KMS-11 (cell line): ENCODE measurements at regions not wholly inside any gene's neighbourhood (a gene's known extent, or its start where the extent isn't known, plus 50 kb on each side); places are given as distances from the start of the nearest gene placed in this dataset.
"Not testable (repeated sequence)": the region's sequence is repeated elsewhere in the genome, so short reads cannot be mapped to it uniquely, and the experiment has no call there.

Experiments
- H2AFZ ChIP-seq: fragments of 200-600 bp; sonication (generic); 2 replicates; pipeline ENCODE4 v1.6.1; 2016; ENCODE audit warnings: antibody characterized with exemption, mixed run types, low read depth
- H3K27ac ChIP-seq: fragments of 200-600 bp; sonication (generic); 2 replicates; pipeline ENCODE4 v1.6.1; 2016; ENCODE audit warnings: mild to moderate bottlenecking, mixed run types
- H3K27me3 ChIP-seq: fragments of 200-600 bp; sonication (generic); 2 replicates; pipeline ENCODE4 v1.6.1; 2017; ENCODE audit warnings: mild to moderate bottlenecking, low read depth, mixed run types, moderate library complexity; ENCODE audit not compliant: insufficient read depth
- H3K36me3 ChIP-seq: fragments of 200-600 bp; sonication (generic); 2 replicates; pipeline ENCODE4 v1.6.1; 2017; ENCODE audit warnings: mild to moderate bottlenecking, mixed run types; ENCODE audit not compliant: insufficient read depth
- H3K4me1 ChIP-seq: fragments of 200-600 bp; sonication (generic); 2 replicates; pipeline ENCODE4 v1.6.1; 2016; ENCODE audit warnings: mild to moderate bottlenecking, low read depth, mixed run types; ENCODE audit not compliant: poor library complexity, severe bottlenecking
- H3K4me2 ChIP-seq: fragments of 200-600 bp; sonication (generic); 2 replicates; pipeline ENCODE4 v1.7.0; 2016; ENCODE audit warnings: mild to moderate bottlenecking, mixed run types
- H3K4me3 ChIP-seq: fragments of 200-600 bp; sonication (generic); IDR thresholded peaks from 2 replicates; pipeline ENCODE4 v1.6.1; 2017; ENCODE audit warnings: low read depth, low read length, mixed read lengths; ENCODE audit not compliant: insufficient read depth
- H3K79me2 ChIP-seq: fragments of 200-600 bp; sonication (generic); 2 replicates; pipeline ENCODE4 v1.6.1; 2016; ENCODE audit warnings: low read depth, mixed run types; ENCODE audit not compliant: insufficient read depth
- H3K9ac ChIP-seq: fragments of 200-600 bp; sonication (generic); 2 replicates; pipeline ENCODE4 v1.6.1; 2016; ENCODE audit warnings: mild to moderate bottlenecking, mixed run types
- H4K20me1 ChIP-seq: fragments of 200-600 bp; sonication (generic); 2 replicates; pipeline ENCODE4 v1.6.1; 2016; ENCODE audit warnings: mild to moderate bottlenecking, mixed run types; ENCODE audit not compliant: insufficient read depth
- CTCF ChIP-seq: fragments of 200-600 bp; sonication (generic); conservative IDR thresholded peaks from 2 replicates; pipeline ENCODE4 v1.6.1; 2017; ENCODE audit warnings: low read depth, mild to moderate bottlenecking, antibody characterized with exemption, low read length, moderate library complexity, mixed read lengths

- Histone ChIP-seq H2AFZ (no peak overlapping the region), H3K27me3 (peaks cover 68% of the 10 kb centered on the region), H3K4me1 (no peaks in the 10 kb centered on the region), H3K79me2 (no peaks in the 10 kb centered on the region), H3K9ac (no peak overlapping the region), H3K27ac (no peak overlapping the region), H4K20me1 (no peaks in the 10 kb centered on the region), H3K4me3 (no peak overlapping the region), H3K4me2 (no peak overlapping the region), H3K36me3 (no peaks in the 10 kb centered on the region)
- TF ChIP-seq CTCF, result no peak
Measured at GRCh38 chr16:29311461-29312344, 94.8 kb downstream of the NPIPB11 start.

- no peak overlapping the region for H3K4me3 ChIP-seq
- no peak overlapping the region for H3K9ac ChIP-seq
- no peaks in the 10 kb centered on the region for H3K79me2 ChIP-seq
- H3K36me3 ChIP-seq, result no peaks in the 10 kb centered on the region
- no peak overlapping the region for H3K27ac ChIP-seq
- H2AFZ ChIP-seq, result no peak overlapping the region
- peaks cover 65% of the 10 kb centered on the region for H3K27me3 ChIP-seq
- no peak for TF ChIP-seq CTCF
- H3K4me2 ChIP-seq, result no peak overlapping the region
- no peaks in the 10 kb centered on the region for H3K4me1 ChIP-seq
- H4K20me1 ChIP-seq, result no peaks in the 10 kb centered on the region
Measured at GRCh38 chr16:29310852-29311314, 95.6 kb downstream of the NPIPB11 start.

- H3K4me2 ChIP-seq, H3K9ac ChIP-seq, H2AFZ ChIP-seq, H3K4me3 ChIP-seq, H4K20me1 ChIP-seq, H3K79me2 ChIP-seq, H3K4me1 ChIP-seq, H3K27ac ChIP-seq, H3K36me3 ChIP-seq: not testable (repeated sequence)
- H3K27me3 ChIP-seq, result peaks cover 65% of the 10 kb centered on the region
Measured at GRCh38 chr16:29310243-29310642, 96.3 kb downstream of the NPIPB11 start.

GRCh38 chr16:29309601-29310000, 96.9 kb downstream of the NPIPB11 start:
- H2AFZ ChIP-seq, H3K27ac ChIP-seq, H3K4me2 ChIP-seq, H3K9ac ChIP-seq, H3K36me3 ChIP-seq, H4K20me1 ChIP-seq, H3K4me3 ChIP-seq, H3K4me1 ChIP-seq, H3K79me2 ChIP-seq: not testable (repeated sequence)
- peaks cover 71% of the 10 kb centered on the region for H3K27me3 ChIP-seq

- no peak overlapping the region for H3K4me2 ChIP-seq
- H4K20me1 ChIP-seq, result no peaks in the 10 kb centered on the region
- TF ChIP-seq CTCF, result no peak
- no peak overlapping the region for H2AFZ ChIP-seq
- H3K79me2 ChIP-seq, result no peaks in the 10 kb centered on the region
- peaks cover 71% of the 10 kb centered on the region for H3K27me3 ChIP-seq
- H3K9ac ChIP-seq, result no peak overlapping the region
- no peak overlapping the region for H3K4me3 ChIP-seq
- no peaks in the 10 kb centered on the region for H3K36me3 ChIP-seq
- H3K27ac ChIP-seq, result no peak overlapping the region
- no peaks in the 10 kb centered on the region for H3K4me1 ChIP-seq
Measured at GRCh38 chr16:29308644-29309546, 97.6 kb downstream of the NPIPB11 start.
